Left ventricle myocardium inferior (tissue), 1 donor: ENCODE measurements at regions not wholly inside any gene's neighbourhood (a gene's known extent, or its start where the extent isn't known, plus 50 kb on each side); places are given as distances from the start of the nearest gene placed in this dataset.

Experiments
- DNase-seq: peaks from one replicate; pipeline ENCODE4 v3.0.0-alpha.2; 2020
- H3K27ac ChIP-seq: fragments of 200-600 bp; replicated peaks from 2 replicates; pipeline ENCODE4 v1.8.0; 2021
- H3K27me3 ChIP-seq: fragments of 200-600 bp; 2 replicates; pipeline ENCODE4 v1.8.0; 2021; ENCODE audit warnings: low read depth
- H3K36me3 ChIP-seq: fragments of 200-600 bp; 2 replicates; pipeline ENCODE4 v1.8.0; 2021
- H3K4me1 ChIP-seq: fragments of 200-600 bp; 2 replicates; pipeline ENCODE4 v1.8.0; 2021
- H3K4me3 ChIP-seq: fragments of 200-600 bp; 2 replicates; pipeline ENCODE4 v1.8.0; 2021; ENCODE audit warnings: mild to moderate bottlenecking, moderate library complexity
- H3K9me3 ChIP-seq: fragments of 200-600 bp; replicated peaks from 2 replicates; pipeline ENCODE4 v1.8.0; 2021
- intact Hi-C: fragments of 100-400 bp; cut with micrococcal nuclease; formaldehyde crosslinking; loops from one replicate; pipeline ENCODE4 v1.11.0; 2022
- TF ChIP-seq, protein P1 (sequence below): fragments of 200-600 bp; IDR thresholded peaks from 2 replicates; pipeline ENCODE4 v1.8.0; 2021; ENCODE audit warnings: antibody characterized with exemption, mild to moderate bottlenecking, borderline replicate concordance
- donor health status: DM: no; HTN: yes; CAD: no; lungs with severe emphysema.

DNA sequence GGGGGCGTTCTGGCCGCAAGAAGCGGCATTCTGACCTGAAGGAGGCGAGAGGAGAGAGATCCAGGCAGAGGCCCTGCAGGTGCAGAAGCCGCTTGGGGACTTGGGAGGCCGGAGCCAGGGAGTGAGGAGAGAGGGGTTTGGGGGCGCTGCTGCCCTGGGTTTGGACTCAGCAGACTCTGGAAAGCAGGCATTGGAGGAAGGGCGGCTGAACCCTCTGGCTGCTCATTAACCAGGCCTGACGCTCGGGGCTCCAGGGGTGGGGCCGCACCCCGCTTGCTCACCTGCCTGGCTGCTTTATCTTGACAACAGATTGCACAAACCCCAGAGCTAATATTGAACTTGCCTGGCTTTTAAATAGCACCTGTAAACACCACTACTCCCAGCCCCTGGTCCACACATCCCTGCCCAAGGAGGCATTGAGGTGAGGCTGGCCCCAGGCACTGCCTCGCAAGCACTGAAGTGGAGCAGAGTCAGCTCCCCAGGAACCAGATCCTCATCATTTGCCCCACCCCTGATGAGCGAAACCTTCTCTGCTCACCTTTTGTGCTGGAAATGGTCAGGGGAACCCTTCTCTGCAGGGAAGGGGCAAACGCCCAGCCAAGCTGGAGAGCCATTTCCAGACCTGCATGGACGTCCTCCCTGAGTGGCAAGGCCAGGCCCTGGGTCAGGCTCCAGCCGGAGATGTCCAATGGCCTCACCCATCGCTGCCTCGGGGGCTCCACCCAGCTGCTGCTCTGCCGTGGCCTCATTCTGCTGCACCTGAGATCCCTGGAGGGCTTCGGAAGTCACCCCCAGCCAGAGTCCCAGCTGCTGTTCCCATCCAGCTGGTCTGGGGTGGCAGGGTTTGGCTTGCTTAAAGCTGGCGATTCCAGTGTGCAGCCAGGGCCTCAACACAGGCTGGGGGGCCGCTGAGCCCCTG, 190.2 kb upstream of the GSE1 start:
- intact Hi-C loops: no loop called here
- DNase-seq: peak; percentile 9

GRCh38 chr16:85423631-85424030, 189.5 kb upstream of the GSE1 start:
- no peak overlapping the region for H3K4me3 ChIP-seq
- intact Hi-C loops: no loop called here
- no peaks in the 10 kb centered on the region for H3K9me3 ChIP-seq
- H3K27ac ChIP-seq: no peak overlapping the region
- H3K4me1 ChIP-seq: peaks cover 9% of the 10 kb centered on the region
- no peaks in the 10 kb centered on the region for H3K36me3 ChIP-seq
- H3K27me3 ChIP-seq: peaks cover 10% of the 10 kb centered on the region
- TF ChIP-seq, protein P1, sequence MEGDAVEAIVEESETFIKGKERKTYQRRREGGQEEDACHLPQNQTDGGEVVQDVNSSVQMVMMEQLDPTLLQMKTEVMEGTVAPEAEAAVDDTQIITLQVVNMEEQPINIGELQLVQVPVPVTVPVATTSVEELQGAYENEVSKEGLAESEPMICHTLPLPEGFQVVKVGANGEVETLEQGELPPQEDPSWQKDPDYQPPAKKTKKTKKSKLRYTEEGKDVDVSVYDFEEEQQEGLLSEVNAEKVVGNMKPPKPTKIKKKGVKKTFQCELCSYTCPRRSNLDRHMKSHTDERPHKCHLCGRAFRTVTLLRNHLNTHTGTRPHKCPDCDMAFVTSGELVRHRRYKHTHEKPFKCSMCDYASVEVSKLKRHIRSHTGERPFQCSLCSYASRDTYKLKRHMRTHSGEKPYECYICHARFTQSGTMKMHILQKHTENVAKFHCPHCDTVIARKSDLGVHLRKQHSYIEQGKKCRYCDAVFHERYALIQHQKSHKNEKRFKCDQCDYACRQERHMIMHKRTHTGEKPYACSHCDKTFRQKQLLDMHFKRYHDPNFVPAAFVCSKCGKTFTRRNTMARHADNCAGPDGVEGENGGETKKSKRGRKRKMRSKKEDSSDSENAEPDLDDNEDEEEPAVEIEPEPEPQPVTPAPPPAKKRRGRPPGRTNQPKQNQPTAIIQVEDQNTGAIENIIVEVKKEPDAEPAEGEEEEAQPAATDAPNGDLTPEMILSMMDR: no peak
- peak; percentile 4 for DNase-seq

More for the DNA sequence above, 190.2 kb upstream of the GSE1 start:
- Histone ChIP-seq H3K36me3 (no peaks in the 10 kb centered on the region), H3K27me3 (peaks cover 10% of the 10 kb centered on the region), H3K4me1 (peaks cover 9% of the 10 kb centered on the region), H3K4me3 (no peak overlapping the region), H3K9me3 (no peaks in the 10 kb centered on the region), H3K27ac (no peak overlapping the region)
- TF ChIP-seq, protein P1: no peak

DNA sequence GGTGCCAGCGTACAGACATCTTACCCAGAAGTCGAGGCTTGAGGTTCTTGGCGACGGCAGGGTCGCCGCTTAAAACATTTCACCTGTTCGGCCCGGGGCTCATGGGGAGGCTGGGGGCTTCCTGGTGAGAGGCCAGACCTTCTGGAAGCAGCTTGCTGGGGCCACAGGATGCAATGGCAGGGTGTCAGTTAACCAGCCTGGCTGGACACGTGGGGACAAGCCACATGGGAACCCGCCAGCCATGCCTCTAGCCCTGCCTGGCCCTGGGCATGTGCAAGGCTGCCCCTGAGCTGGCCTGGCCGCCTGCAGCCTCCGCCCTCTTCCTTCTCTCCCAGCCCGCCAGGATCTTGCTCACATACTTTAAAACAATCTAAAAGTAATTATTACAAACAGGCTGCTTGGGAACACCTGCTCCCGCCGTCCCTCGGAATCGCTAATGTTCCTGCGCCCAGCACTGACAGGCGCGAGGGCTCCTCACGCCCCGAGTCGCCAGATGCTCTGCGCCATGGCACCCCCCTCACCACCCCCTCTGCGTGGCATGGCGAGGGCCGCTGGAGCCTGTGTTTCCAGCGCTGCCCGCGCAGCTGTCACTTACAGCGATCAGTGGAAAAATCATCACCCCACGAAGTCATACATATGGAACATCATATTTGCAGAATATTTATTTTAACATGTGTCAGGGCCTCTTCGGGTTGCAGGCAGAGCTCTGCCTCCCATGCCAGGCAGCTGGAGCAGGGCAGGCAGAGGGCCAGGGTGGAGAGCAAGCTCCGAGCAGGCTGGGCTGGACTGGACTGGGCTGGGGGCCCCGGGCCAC, 188.7 kb upstream of the GSE1 start:
- peaks cover 9% of the 10 kb centered on the region for H3K4me1 ChIP-seq
- H3K9me3 ChIP-seq: no peaks in the 10 kb centered on the region
- TF ChIP-seq, protein P1: no peak
- H3K27me3 ChIP-seq: peaks cover 10% of the 10 kb centered on the region
- H3K27ac ChIP-seq: no peak overlapping the region
- intact Hi-C loops: no loop called here
- no peaks in the 10 kb centered on the region for H3K36me3 ChIP-seq
- H3K4me3 ChIP-seq: no peak overlapping the region
- peak; percentile 7 for DNase-seq

GRCh38 chr16:85425074-85425662, 188.0 kb upstream of the GSE1 start:
- DNase-seq: peak; percentile 8
- no peak overlapping the region for H3K4me3 ChIP-seq
- intact Hi-C loops: no loop called here
- H3K4me1 ChIP-seq: peaks cover 9% of the 10 kb centered on the region
- no peak overlapping the region for H3K27ac ChIP-seq
- H3K27me3 ChIP-seq: peaks cover 10% of the 10 kb centered on the region
- no peaks in the 10 kb centered on the region for H3K36me3 ChIP-seq
- TF ChIP-seq, protein P1: no peak
- H3K9me3 ChIP-seq: no peaks in the 10 kb centered on the region

DNA sequence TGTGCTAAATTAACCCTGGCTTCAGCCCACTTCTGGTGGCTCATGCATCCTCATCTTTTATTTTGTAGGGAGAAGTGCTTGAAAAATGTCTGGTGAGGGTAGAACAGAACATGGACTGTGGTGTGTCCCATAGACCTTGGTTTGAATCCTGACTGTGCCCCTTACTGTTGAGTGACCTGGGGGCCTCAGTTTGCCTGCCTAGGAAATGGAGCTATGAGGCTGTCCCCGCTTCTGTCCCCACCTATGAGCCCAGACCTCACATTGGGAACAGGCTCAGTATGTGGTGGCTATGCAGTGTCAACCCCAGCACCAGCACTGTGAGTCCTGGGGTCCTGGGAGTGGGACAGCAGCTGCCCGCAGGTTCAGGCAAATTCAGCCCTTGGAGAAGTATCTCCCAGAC, 186.3 kb upstream of the GSE1 start:
- no peak for DNase-seq
- H3K27ac ChIP-seq: no peak overlapping the region

More for the DNA sequence above, 186.3 kb upstream of the GSE1 start:
- peaks cover 3% of the 10 kb centered on the region for H3K4me1 ChIP-seq
- intact Hi-C loops: no loop called here
- H3K27me3 ChIP-seq: peaks cover 2% of the 10 kb centered on the region
- no peaks in the 10 kb centered on the region for H3K9me3 ChIP-seq
- TF ChIP-seq, protein P1: no peak
- H3K4me3 ChIP-seq: no peak overlapping the region
- H3K36me3 ChIP-seq: no peaks in the 10 kb centered on the region
